ENCODE measurements at regions not wholly inside any gene's neighbourhood (a gene's known extent, or its start where the extent isn't known, plus 50 kb on each side); places are given as distances from the start of the nearest gene placed in this dataset.

- H3K9me3 ChIP-seq (ENCODE audit: low read depth) = no peaks in the 10 kb centered on the region
- no peaks in the 10 kb centered on the region for H3K36me3 ChIP-seq
- H3K4me3 ChIP-seq = no peak overlapping the region
- H3K27me3 ChIP-seq = no peaks in the 10 kb centered on the region
- no peak overlapping the region for H2AFZ ChIP-seq (replicated peaks)
- Mint-ChIP-seq H3K4me3 (no peak overlapping the region), H3K36me3 (no peaks in the 10 kb centered on the region), H3K9me3 (peaks cover 5% of the 10 kb centered on the region), H3K27me3 (ENCODE audit: insufficient read depth, low read depth) (peaks cover 5% of the 10 kb centered on the region), H3K4me1 (peaks cover 4% of the 10 kb centered on the region), H3K27ac (no peak overlapping the region)
- no peaks in the 10 kb centered on the region for H3K4me1 ChIP-seq
- TF ChIP-seq CTCF (IDR thresholded peaks at IDR 0.05) (no peak), EZH2 (IDR thresholded peaks at IDR 0.05) (no peak), EZH2phosphoT487 (IDR thresholded peaks at IDR 0.05) (no peak)
- no peaks in the 10 kb centered on the region for H3K79me2 ChIP-seq (ENCODE audit: low read depth)
- no peak overlapping the region for H3K9ac ChIP-seq
- no peaks in the 10 kb centered on the region for H3F3A ChIP-seq (ENCODE audit: low read depth)
- H3K4me2 ChIP-seq = no peak overlapping the region
- H4K20me1 ChIP-seq (ENCODE audit: low read depth) = no peaks in the 10 kb centered on the region
- H3K27ac ChIP-seq = no peak overlapping the region
- no peak for DNase-seq (ENCODE audit: low spot score)
These were observed 176.7 kb upstream of the PDZRN3 start for GRCh38 chr3:73801444-73801843.

- H3K27ac ChIP-seq = no peak overlapping the region
- no peak overlapping the region for H2AFZ ChIP-seq (replicated peaks)
- Mint-ChIP-seq H3K27ac (no peak overlapping the region), H3K9me3 (peaks cover 5% of the 10 kb centered on the region), H3K27me3 (ENCODE audit: insufficient read depth, low read depth) (peaks cover 5% of the 10 kb centered on the region), H3K4me3 (no peak overlapping the region), H3K36me3 (no peaks in the 10 kb centered on the region), H3K4me1 (peaks cover 12% of the 10 kb centered on the region)
- TF ChIP-seq EZH2 (IDR thresholded peaks at IDR 0.05) (no peak), EZH2phosphoT487 (IDR thresholded peaks at IDR 0.05) (no peak), CTCF (IDR thresholded peaks at IDR 0.05) (no peak)
- no peaks in the 10 kb centered on the region for H3K4me1 ChIP-seq
- H3K9me3 ChIP-seq (ENCODE audit: low read depth) = no peaks in the 10 kb centered on the region
- H3K36me3 ChIP-seq = no peaks in the 10 kb centered on the region
- no peak overlapping the region for H3K4me2 ChIP-seq
- no peaks in the 10 kb centered on the region for H3K79me2 ChIP-seq (ENCODE audit: low read depth)
- no peaks in the 10 kb centered on the region for H3K27me3 ChIP-seq
- H3K9ac ChIP-seq = no peak overlapping the region
- H4K20me1 ChIP-seq (ENCODE audit: low read depth) = no peaks in the 10 kb centered on the region
- DNase-seq (ENCODE audit: low spot score) = no peak
- no peak overlapping the region for H3K4me3 ChIP-seq
- no peaks in the 10 kb centered on the region for H3F3A ChIP-seq (ENCODE audit: low read depth)
These were observed 172.6 kb upstream of the PDZRN3 start for GRCh38 chr3:73797311-73797710.

- H4K20me1 ChIP-seq (ENCODE audit: low read depth) = no peaks in the 10 kb centered on the region
- Mint-ChIP-seq H3K4me1 (peaks cover 13% of the 10 kb centered on the region), H3K27ac (no peak overlapping the region), H3K9me3 (peaks cover 5% of the 10 kb centered on the region), H3K36me3 (no peaks in the 10 kb centered on the region), H3K27me3 (ENCODE audit: insufficient read depth, low read depth) (peaks cover 5% of the 10 kb centered on the region), H3K4me3 (no peak overlapping the region)
- H3K4me3 ChIP-seq = no peak overlapping the region
- H3K27me3 ChIP-seq = no peaks in the 10 kb centered on the region
- no peaks in the 10 kb centered on the region for H3F3A ChIP-seq (ENCODE audit: low read depth)
- H3K79me2 ChIP-seq (ENCODE audit: low read depth) = no peaks in the 10 kb centered on the region
- no peaks in the 10 kb centered on the region for H3K4me1 ChIP-seq
- H3K36me3 ChIP-seq = no peaks in the 10 kb centered on the region
- no peak for DNase-seq (ENCODE audit: low spot score)
- no peak overlapping the region for H3K27ac ChIP-seq
- no peak overlapping the region for H3K9ac ChIP-seq
- TF ChIP-seq CTCF (IDR thresholded peaks at IDR 0.05) (no peak), EZH2 (IDR thresholded peaks at IDR 0.05) (no peak), EZH2phosphoT487 (IDR thresholded peaks at IDR 0.05) (no peak)
- H2AFZ ChIP-seq (replicated peaks) = no peak overlapping the region
- H3K9me3 ChIP-seq (ENCODE audit: low read depth) = no peaks in the 10 kb centered on the region
- no peak overlapping the region for H3K4me2 ChIP-seq
These were observed 171.6 kb upstream of the PDZRN3 start for GRCh38 chr3:73796382-73796781.

All from neural progenitor cell (in vitro differentiated cells).